GM12875 (cell line): ENCODE measurements at regions not wholly inside any gene's neighbourhood (a gene's known extent, or its start where the extent isn't known, plus 50 kb on each side); places are given as distances from the start of the nearest gene placed in this dataset.

Experiments used
- H3K4me3 ChIP-seq: one replicate; pipeline ENCODE4 v1.5.1; 2011; ENCODE audit warnings: low read depth, low read length, control low read depth
- CTCF ChIP-seq: IDR thresholded peaks from 2 replicates; pipeline ENCODE4 v1.5.1; 2011; ENCODE audit warnings: low read depth, mild to moderate bottlenecking, control low read depth, inconsistent platforms, low read length, moderate library complexity, borderline replicate concordance; ENCODE audit not compliant: insufficient read depth

DNA sequence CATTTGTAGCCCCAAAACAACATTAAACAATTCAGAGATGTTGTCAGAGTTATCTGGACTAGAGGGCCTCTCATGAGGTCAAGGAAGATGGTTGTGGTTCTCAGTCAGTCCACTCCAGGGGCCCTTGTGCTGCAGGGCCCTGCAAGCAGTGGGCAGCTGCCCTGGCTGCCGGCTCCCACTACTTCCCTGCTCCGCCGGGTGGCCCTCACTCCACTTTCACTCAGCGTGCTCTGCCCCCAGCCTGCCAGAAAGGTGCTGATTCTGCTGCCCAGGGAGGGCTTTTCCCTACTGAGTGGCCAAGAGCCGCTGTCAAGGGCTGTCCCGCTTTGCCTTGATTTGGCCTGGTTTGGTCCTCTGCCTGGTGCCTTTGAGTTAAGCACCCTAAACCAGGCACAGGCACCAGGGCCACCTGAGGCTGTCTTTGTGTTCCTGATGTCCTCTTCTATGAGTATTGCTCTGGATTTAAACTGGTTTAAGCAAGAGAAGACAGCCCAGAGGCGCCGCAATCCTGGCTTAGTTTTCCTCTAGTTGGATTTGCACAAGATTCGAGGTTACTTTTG, 117.2 kb downstream of the GADD45G start:
- no peak for TF ChIP-seq CTCF
- no peak overlapping the region for H3K4me3 ChIP-seq

GRCh38 chr9:89722712-89723111, 117.9 kb downstream of the GADD45G start:
- TF ChIP-seq CTCF = no peak
- H3K4me3 ChIP-seq = no peak overlapping the region

GRCh38 chr9:89723469-89724100, 118.8 kb downstream of the GADD45G start:
- TF ChIP-seq CTCF = no peak
- H3K4me3 ChIP-seq = no peak overlapping the region

- TF ChIP-seq CTCF = no peak
- H3K4me3 ChIP-seq = no peak overlapping the region
Observed at GRCh38 chr9:89724659-89725058, 119.8 kb downstream of the GADD45G start.

GRCh38 chr9:89725271-89725670, 120.5 kb downstream of the GADD45G start:
- TF ChIP-seq CTCF = no peak
- no peak overlapping the region for H3K4me3 ChIP-seq

- no peak overlapping the region for H3K4me3 ChIP-seq
- no peak for TF ChIP-seq CTCF
Observed at GRCh38 chr9:89729954-89730530, 125.2 kb downstream of the GADD45G start.

GRCh38 chr9:89730715-89731114, 125.9 kb downstream of the GADD45G start:
- no peak overlapping the region for H3K4me3 ChIP-seq
- TF ChIP-seq CTCF = 0 out of 2 replicates have a peak, but pooled peaks have one; percentile 5
